Mucosa of descending colon (tissue), 3 donors: ENCODE measurements at regions not wholly inside any gene's neighbourhood (a gene's known extent, or its start where the extent isn't known, plus 50 kb on each side); places are given as distances from the start of the nearest gene placed in this dataset.

Experiments used
- ATAC-seq: fragments of 200-7000 bp; cut with Tn5 transposase; one replicate; pipeline ENCODE4 v1.9.1; 2020; ENCODE audit warnings: mild to moderate bottlenecking, moderate library complexity
- DNase-seq, 3 donors: peaks; one replicate each; pipeline ENCODE4 v3.0.0-alpha.2; 2020
- H3K36me3 ChIP-seq: fragments of 200-600 bp; one replicate; pipeline ENCODE4 v1.8.0; 2021; ENCODE audit warnings: low read depth, mild to moderate bottlenecking
- H3K4me1 ChIP-seq: fragments of 200-600 bp; one replicate; pipeline ENCODE4 v1.8.0; 2021; ENCODE audit warnings: low read depth, mild to moderate bottlenecking
- H3K4me3 ChIP-seq: fragments of 200-600 bp; one replicate; pipeline ENCODE4 v1.8.0; 2021; ENCODE audit warnings: mild to moderate bottlenecking
- H3K9me3 ChIP-seq: fragments of 200-600 bp; one replicate; pipeline ENCODE4 v1.8.0; 2021; ENCODE audit warnings: mild to moderate bottlenecking
- CTCF ChIP-seq: fragments of 200-600 bp; IDR thresholded peaks from one replicate; pipeline ENCODE4 v1.8.0; 2022; ENCODE audit warnings: antibody characterized with exemption, mild to moderate bottlenecking
- intact Hi-C, 2 donors: fragments of 100-400 bp; cut with DNase I in 1 of 2; cut with micrococcal nuclease in 1 of 2; formaldehyde crosslinking; loops; one replicate each; pipeline versions ENCODE4 v1.11.0 to v1.11.1; 2022; cut with DNase I, micrococcal nuclease
- donor health status: DM: no; HTN: no; CAD: no; lungs with moderate emphysema.
- donor health status: DM: no; HTN: no; CAD: no.
- donor health status: DM: no; HTN: yes; CAD: no.

GRCh38 chr14:101217616-101218371, 314.3 kb upstream of the RTL1 start:
- no peaks in the 10 kb centered on the region for H3K4me1 ChIP-seq
- no peaks in the 10 kb centered on the region for H3K36me3 ChIP-seq
- no peaks in the 10 kb centered on the region for H3K9me3 ChIP-seq
- ATAC-seq (no peak), DNase-seq (no peak)
- no peak overlapping the region for H3K4me3 ChIP-seq
- intact Hi-C loops, result no loop called here
- TF ChIP-seq CTCF, result no peak

- Histone ChIP-seq H3K36me3 (no peaks in the 10 kb centered on the region), H3K9me3 (no peaks in the 10 kb centered on the region), H3K4me1 (no peaks in the 10 kb centered on the region), H3K4me3 (no peak overlapping the region)
- TF ChIP-seq CTCF, result no peak
- ATAC-seq (no peak), DNase-seq (no peak)
- intact Hi-C loops, result no loop called here
Observed at GRCh38 chr14:101219896-101220703, 316.6 kb upstream of the RTL1 start.

- intact Hi-C loops, result no loop called here
Observed at GRCh38 chr14:101220921-101221510, 317.5 kb upstream of the RTL1 start.

GRCh38 chr14:101221549-101222160, 318.1 kb upstream of the RTL1 start:
- no peaks in the 10 kb centered on the region for H3K4me1 ChIP-seq
- ATAC-seq, result no peak
- intact Hi-C loops, result no loop called here

More at GRCh38 chr14:101220921-101221510, 317.5 kb upstream of the RTL1 start:
- DNase-seq, result no peak
- H3K4me1 ChIP-seq, result no peaks in the 10 kb centered on the region
- ATAC-seq, result no peak
- no peak for TF ChIP-seq CTCF
- H3K4me3 ChIP-seq, result no peak overlapping the region
- H3K36me3 ChIP-seq, result no peaks in the 10 kb centered on the region
- no peaks in the 10 kb centered on the region for H3K9me3 ChIP-seq

More at GRCh38 chr14:101221549-101222160, 318.1 kb upstream of the RTL1 start:
- Histone ChIP-seq H3K9me3 (no peaks in the 10 kb centered on the region), H3K4me3 (no peak overlapping the region), H3K36me3 (no peaks in the 10 kb centered on the region)
- DNase-seq, result no peak
- no peak for TF ChIP-seq CTCF
